ENCODE measurements at regions not wholly inside any gene's neighbourhood (a gene's known extent, or its start where the extent isn't known, plus 50 kb on each side); places are given as distances from the start of the nearest gene placed in this dataset.

DNA sequence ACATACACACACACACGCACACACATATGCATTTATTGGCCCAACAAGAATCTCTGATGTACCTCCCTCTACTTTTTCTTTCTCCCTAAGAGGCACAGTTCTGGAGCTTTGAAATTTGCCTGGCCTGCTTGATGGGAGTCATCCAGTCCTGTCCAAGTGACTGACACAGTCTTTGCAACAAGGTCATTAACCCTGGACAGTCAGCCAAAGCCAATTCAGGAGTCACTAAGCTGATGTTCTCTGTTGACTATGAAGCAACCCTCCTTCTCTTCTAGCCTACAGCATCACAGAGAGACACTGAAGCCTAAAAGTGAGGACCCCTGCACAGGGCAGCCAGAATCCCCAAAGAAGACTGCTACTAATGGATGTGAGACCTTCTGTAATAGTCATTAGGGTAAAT lies 123.1 kb downstream of the HHIPL2 start (continued):
- no peak for TF ChIP-seq NFATC4 (CRISPR knock-in tag; IDR thresholded peaks at IDR 0.05)
- no peak for TF ChIP-seq GRHL2 (CRISPR knock-in tag; IDR thresholded peaks at IDR 0.05; ENCODE audit: insufficient replicate concordance, severe bottlenecking)

GRCh38 chr1:222421380-222421779 lies 126.5 kb downstream of the HHIPL2 start:
- H3K4me3 Mint-ChIP-seq, result no peak overlapping the region
- H3K27ac Mint-ChIP-seq, result no peak overlapping the region
- TF ChIP-seq ZNF317 (CRISPR knock-in tag; IDR thresholded peaks at IDR 0.05; ENCODE audit: borderline replicate concordance, low read depth), result no peak
- ChIA-PET CTCF (interaction anchor here (1.4 kb wide), 1 partner anchor 34 kb away, joined by 3 read pairs; no protein-coding TSS in a partner anchor), POLR2A (no interaction called here)
- H3K4me1 Mint-ChIP-seq, result peaks cover 2% of the 10 kb centered on the region; the same call in 1 of the 2 replicates
- H3K27me3 Mint-ChIP-seq (ENCODE audit: low read depth), result no peaks in the 10 kb centered on the region
- DNase-seq (ENCODE audit: low spot score), result no peak
- peaks cover 19% of the 10 kb centered on the region for H3K9me3 Mint-ChIP-seq
- no peaks in the 10 kb centered on the region for H3K36me3 Mint-ChIP-seq
- no peak for ATAC-seq

DNA sequence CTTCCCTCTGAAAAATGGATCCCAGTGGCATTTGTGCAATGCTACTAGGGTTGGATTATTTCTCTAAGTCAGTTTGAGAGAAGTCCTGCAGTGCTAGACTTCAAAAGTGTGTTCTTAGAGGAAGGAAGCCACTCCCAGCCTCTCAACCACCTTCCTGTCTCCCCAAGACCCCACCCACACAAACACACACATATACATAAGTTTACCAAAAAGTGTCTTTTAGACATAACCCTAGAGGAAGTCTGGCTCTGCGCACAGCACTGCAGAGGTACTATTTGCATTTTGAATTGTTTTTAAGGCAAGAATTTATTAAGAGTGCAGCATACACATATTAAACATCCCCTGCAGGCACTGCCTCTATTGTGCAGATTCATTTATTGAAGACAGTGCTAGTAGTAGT lies 127.3 kb downstream of the HHIPL2 start:
- Mint-ChIP-seq H3K4me3 (no peak overlapping the region), H3K27me3 (ENCODE audit: low read depth) (no peaks in the 10 kb centered on the region), H3K36me3 (no peaks in the 10 kb centered on the region), H3K27ac (no peak overlapping the region), H3K4me1 (peaks cover 2% of the 10 kb centered on the region; the same call in 1 of the 2 replicates), H3K9me3 (peaks cover 14% of the 10 kb centered on the region)
- no peak for DNase-seq (ENCODE audit: low spot score)
- no peak for ATAC-seq
- TF ChIP-seq MXD4 (CRISPR knock-in tag; IDR thresholded peaks at IDR 0.05; ENCODE audit: borderline replicate concordance) (no peak), ZNF219 (CRISPR knock-in tag; IDR thresholded peaks at IDR 0.05; ENCODE audit: borderline replicate concordance) (no peak), ZNF121 (CRISPR knock-in tag; IDR thresholded peaks at IDR 0.05) (no peak), JAZF1 (CRISPR knock-in tag; IDR thresholded peaks at IDR 0.05) (no peak), ZNF138 (CRISPR knock-in tag; conservative IDR thresholded peaks at IDR 0.05) (no peak), ZNF671 (CRISPR knock-in tag; IDR thresholded peaks at IDR 0.05) (no peak), NR1H2 (CRISPR knock-in tag; IDR thresholded peaks at IDR 0.05) (no peak), ETV6 (CRISPR knock-in tag; IDR thresholded peaks at IDR 0.05) (no peak)
- POLR2A ChIA-PET, result no interaction called here
- CTCF ChIA-PET, result no interaction called here

- peaks cover 13% of the 10 kb centered on the region for H3K9me3 Mint-ChIP-seq
- no peaks in the 10 kb centered on the region for H3K27me3 Mint-ChIP-seq (ENCODE audit: low read depth)
- no peak overlapping the region for H3K27ac Mint-ChIP-seq
- peaks cover 2% of the 10 kb centered on the region; the same call in 1 of the 2 replicates for H3K4me1 Mint-ChIP-seq
- H3K36me3 Mint-ChIP-seq, result no peaks in the 10 kb centered on the region
- ChIA-PET CTCF (no interaction called here), POLR2A (no interaction called here)
- no peak overlapping the region for H3K4me3 Mint-ChIP-seq
- no peak for DNase-seq (ENCODE audit: low spot score)
- no peak for ATAC-seq
- TF ChIP-seq CREB1 (CRISPR knock-in tag; IDR thresholded peaks at IDR 0.05), result no peak
- TF ChIP-seq, protein P1, sequence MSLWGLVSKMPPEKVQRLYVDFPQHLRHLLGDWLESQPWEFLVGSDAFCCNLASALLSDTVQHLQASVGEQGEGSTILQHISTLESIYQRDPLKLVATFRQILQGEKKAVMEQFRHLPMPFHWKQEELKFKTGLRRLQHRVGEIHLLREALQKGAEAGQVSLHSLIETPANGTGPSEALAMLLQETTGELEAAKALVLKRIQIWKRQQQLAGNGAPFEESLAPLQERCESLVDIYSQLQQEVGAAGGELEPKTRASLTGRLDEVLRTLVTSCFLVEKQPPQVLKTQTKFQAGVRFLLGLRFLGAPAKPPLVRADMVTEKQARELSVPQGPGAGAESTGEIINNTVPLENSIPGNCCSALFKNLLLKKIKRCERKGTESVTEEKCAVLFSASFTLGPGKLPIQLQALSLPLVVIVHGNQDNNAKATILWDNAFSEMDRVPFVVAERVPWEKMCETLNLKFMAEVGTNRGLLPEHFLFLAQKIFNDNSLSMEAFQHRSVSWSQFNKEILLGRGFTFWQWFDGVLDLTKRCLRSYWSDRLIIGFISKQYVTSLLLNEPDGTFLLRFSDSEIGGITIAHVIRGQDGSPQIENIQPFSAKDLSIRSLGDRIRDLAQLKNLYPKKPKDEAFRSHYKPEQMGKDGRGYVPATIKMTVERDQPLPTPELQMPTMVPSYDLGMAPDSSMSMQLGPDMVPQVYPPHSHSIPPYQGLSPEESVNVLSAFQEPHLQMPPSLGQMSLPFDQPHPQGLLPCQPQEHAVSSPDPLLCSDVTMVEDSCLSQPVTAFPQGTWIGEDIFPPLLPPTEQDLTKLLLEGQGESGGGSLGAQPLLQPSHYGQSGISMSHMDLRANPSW (CRISPR knock-in tag; conservative IDR thresholded peaks at IDR 0.05; ENCODE audit: low read depth), result no peak
- TF ChIP-seq TEAD1 (CRISPR knock-in tag; IDR thresholded peaks at IDR 0.05), result no peak
- TF ChIP-seq USF2 (CRISPR knock-in tag; IDR thresholded peaks at IDR 0.05), result no peak
- TF ChIP-seq ELF4 (CRISPR knock-in tag; IDR thresholded peaks at IDR 0.05; ENCODE audit: low read depth), result no peak
- TF ChIP-seq, protein P2, sequence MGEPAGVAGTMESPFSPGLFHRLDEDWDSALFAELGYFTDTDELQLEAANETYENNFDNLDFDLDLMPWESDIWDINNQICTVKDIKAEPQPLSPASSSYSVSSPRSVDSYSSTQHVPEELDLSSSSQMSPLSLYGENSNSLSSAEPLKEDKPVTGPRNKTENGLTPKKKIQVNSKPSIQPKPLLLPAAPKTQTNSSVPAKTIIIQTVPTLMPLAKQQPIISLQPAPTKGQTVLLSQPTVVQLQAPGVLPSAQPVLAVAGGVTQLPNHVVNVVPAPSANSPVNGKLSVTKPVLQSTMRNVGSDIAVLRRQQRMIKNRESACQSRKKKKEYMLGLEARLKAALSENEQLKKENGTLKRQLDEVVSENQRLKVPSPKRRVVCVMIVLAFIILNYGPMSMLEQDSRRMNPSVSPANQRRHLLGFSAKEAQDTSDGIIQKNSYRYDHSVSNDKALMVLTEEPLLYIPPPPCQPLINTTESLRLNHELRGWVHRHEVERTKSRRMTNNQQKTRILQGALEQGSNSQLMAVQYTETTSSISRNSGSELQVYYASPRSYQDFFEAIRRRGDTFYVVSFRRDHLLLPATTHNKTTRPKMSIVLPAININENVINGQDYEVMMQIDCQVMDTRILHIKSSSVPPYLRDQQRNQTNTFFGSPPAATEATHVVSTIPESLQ (CRISPR knock-in tag; IDR thresholded peaks at IDR 0.05), result no peak
- TF ChIP-seq TCF7 (CRISPR knock-in tag; IDR thresholded peaks at IDR 0.05; ENCODE audit: low read depth), result no peak
- TF ChIP-seq, protein P3, sequence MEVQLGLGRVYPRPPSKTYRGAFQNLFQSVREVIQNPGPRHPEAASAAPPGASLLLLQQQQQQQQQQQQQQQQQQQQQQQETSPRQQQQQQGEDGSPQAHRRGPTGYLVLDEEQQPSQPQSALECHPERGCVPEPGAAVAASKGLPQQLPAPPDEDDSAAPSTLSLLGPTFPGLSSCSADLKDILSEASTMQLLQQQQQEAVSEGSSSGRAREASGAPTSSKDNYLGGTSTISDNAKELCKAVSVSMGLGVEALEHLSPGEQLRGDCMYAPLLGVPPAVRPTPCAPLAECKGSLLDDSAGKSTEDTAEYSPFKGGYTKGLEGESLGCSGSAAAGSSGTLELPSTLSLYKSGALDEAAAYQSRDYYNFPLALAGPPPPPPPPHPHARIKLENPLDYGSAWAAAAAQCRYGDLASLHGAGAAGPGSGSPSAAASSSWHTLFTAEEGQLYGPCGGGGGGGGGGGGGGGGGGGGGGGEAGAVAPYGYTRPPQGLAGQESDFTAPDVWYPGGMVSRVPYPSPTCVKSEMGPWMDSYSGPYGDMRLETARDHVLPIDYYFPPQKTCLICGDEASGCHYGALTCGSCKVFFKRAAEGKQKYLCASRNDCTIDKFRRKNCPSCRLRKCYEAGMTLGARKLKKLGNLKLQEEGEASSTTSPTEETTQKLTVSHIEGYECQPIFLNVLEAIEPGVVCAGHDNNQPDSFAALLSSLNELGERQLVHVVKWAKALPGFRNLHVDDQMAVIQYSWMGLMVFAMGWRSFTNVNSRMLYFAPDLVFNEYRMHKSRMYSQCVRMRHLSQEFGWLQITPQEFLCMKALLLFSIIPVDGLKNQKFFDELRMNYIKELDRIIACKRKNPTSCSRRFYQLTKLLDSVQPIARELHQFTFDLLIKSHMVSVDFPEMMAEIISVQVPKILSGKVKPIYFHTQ (CRISPR knock-in tag; IDR thresholded peaks at IDR 0.05), result no peak
- no peak for TF ChIP-seq NR2C2 (CRISPR knock-in tag; IDR thresholded peaks at IDR 0.05)
- no peak for TF ChIP-seq PRRX2 (CRISPR knock-in tag; IDR thresholded peaks at IDR 0.05)
- no peak for TF ChIP-seq NFE2L1 (CRISPR knock-in tag; IDR thresholded peaks at IDR 0.05)
- no peak for TF ChIP-seq ZNF138 (CRISPR knock-in tag; conservative IDR thresholded peaks at IDR 0.05)
Observed at GRCh38 chr1:222418654-222419053, 129.2 kb downstream of the HHIPL2 start.

Measured in WTC11 (cell line).